GM10248 (cell line): ENCODE measurements at regions not wholly inside any gene's neighbourhood (a gene's known extent, or its start where the extent isn't known, plus 50 kb on each side); places are given as distances from the start of the nearest gene placed in this dataset.
"Not testable (repeated sequence)": the region's sequence is repeated elsewhere in the genome, so short reads cannot be mapped to it uniquely, and the experiment has no call there.

Experiments
- CTCF ChIA-PET: fragments of 300-600 bp; sonication (Branson Sonifier 250); formaldehyde crosslinking; extraction: SDS; loops from one replicate; lab custom pipeline; 2021; ENCODE audit warnings: antibody characterized with exemption; lab: Yijun Ruan, JAX
- POLR2A ChIA-PET: fragments of 350-650 bp; sonication (Branson Sonifier 250); formaldehyde crosslinking; extraction: SDS; loops from one replicate; lab custom pipeline; 2020; ENCODE audit warnings: antibody characterized with exemption; lab: Yijun Ruan, JAX
- DNase-seq: peaks from one replicate; pipeline ENCODE4 v3.0.0; 2012; ENCODE audit errors: extremely low spot score
- CTCF ChIP-seq: IDR thresholded peaks from 2 replicates; pipeline ENCODE4 v1.5.1; 2012; ENCODE audit warnings: mild to moderate bottlenecking, low read depth; ENCODE audit errors: extremely low read depth, missing control alignments, control extremely low read depth

DNA sequence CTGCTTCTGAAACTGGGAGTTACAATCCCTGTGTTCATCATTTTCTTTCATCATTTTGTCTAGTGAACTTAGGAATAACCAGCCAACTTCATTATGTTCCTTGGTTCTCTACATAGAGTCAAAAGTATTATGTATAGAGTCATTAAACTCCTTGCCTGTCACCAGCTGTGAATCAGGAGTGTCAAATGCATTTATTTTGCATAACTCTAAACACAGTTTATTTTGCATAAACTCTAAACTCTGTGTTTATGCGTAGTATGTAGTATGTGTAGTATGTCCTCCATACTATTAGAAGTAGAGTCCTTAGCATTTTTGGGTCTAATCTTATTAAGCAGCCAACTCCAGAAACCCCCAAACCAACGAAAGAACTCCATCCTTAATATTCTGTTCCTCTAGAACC, 164.4 kb downstream of the EVA1A start:
- ChIA-PET CTCF (interaction anchor here (1.1 kb wide), 1 partner anchor 9 kb away, joined by 5 read pairs; no protein-coding TSS in a partner anchor), POLR2A (no interaction called here)
- no peak for DNase-seq
- TF ChIP-seq CTCF = no peak

- DNase-seq, POLR2A ChIA-PET: not testable (repeated sequence)
- CTCF ChIA-PET = interaction anchor here (0.6 kb wide), 1 partner anchor 476 kb away, joined by 3 read pairs; no protein-coding TSS in a partner anchor
Measured at GRCh38 chr2:75394764-75395163, 166.0 kb downstream of the EVA1A start.

DNA sequence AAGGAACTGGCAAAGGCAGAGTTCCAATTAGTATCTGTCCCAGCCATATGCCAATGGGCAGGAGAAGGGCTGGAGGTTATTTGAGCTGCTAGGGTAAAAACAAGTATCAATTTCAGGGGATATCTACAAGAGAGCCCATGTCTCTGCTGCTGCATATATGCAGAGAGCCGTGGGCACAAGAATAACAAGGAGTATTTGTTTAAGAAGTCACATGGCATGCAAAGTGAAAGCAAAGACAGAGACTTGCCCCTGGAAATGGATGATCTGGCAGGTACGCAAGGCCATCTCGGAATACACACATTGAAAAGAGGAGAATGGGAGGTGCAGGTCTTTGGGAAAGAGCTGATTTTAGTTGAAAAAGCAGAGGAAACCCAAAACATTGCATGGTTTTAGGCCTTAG, 170.6 kb downstream of the EVA1A start:
- no peak for DNase-seq
- CTCF ChIA-PET = no interaction called here
- TF ChIP-seq CTCF = no peak

GRCh38 chr2:75389271-75389670, 171.5 kb downstream of the EVA1A start:
- DNase-seq = no peak
- CTCF ChIA-PET = no interaction called here
- POLR2A ChIA-PET = no interaction called here
- TF ChIP-seq CTCF = no peak

More for the DNA sequence above, 170.6 kb downstream of the EVA1A start:
- POLR2A ChIA-PET = no interaction called here

DNA sequence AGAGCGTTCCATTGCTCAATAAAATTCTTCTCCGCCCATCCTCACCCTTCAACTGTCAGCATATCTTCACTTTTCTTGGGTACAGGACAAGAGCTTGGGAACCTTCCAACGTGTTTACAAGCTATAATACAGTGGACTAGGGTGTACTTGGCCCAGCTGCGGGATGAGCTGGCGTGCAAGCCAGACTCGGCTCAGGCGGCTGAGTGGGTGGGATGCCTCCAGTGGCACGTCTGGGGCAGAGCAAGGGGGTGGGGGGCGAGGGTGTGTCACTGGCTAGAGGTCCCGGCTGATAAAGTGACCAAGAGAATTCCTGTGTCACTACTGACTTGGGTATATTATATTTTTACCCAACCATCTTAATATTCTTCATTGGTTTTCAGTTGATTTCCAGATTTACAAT, 179.7 kb downstream of the EVA1A start:
- no peak for DNase-seq
- TF ChIP-seq CTCF = no peak
- ChIA-PET CTCF (interaction anchor here (0.5 kb wide), 1 partner anchor 76 kb away, joined by 3 read pairs; no protein-coding TSS in a partner anchor), POLR2A (no interaction called here)

DNA sequence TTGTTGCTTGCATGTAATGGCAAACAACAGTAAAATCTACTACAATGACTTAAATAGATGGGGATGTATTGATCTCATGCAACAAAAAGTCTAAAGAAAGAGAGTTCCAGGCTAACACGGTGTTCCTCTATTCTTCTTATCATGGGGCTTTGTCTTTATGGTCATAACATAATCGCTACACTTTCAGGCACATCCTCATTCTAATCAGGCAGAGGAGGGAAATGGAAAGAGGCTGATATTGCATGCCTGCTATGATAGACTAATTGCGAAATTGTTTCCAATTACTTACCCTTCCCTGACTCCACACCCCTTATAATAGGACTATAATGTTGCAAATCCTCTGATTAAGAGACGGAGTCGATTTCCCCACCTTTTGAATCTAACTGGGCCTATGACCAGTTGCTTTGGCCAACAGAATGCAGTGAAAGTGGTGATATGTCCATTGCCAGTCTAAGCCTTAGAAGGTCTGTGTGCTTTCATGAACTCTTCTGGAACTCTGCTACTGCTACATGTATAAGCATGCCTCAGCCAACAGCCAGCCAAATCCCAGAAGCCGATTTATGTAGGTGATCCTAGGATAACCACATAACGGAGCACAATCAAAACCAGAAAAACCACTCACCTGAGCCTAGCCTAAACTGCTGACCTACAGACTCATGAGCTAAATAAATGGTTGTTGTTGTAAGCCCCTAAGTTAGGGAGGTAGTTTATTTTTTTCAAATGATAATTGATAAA, 180.3 kb upstream of the TACR1 start:
- no peak for DNase-seq
- CTCF ChIA-PET = no interaction called here
- POLR2A ChIA-PET = no interaction called here
- TF ChIP-seq CTCF = no peak
